H9 (cell line): ENCODE measurements at regions not wholly inside any gene's neighbourhood (a gene's known extent, or its start where the extent isn't known, plus 50 kb on each side); places are given as distances from the start of the nearest gene placed in this dataset.

ENCODE experiments used
- DNase-seq: peaks from one replicate; pipeline ENCODE4 v3.0.0-alpha.2; 2017
- H2AFZ ChIP-seq: one replicate; pipeline ENCODE4 v1.6.1; 2013; ENCODE audit warnings: mild to moderate bottlenecking, low read length, control low read depth, moderate library complexity
- H2AK5ac ChIP-seq: 2 replicates; pipeline ENCODE4 v1.6.1; 2013; ENCODE audit warnings: low read length, control low read depth, mixed read lengths; ENCODE audit not compliant: insufficient read length
- H2BK120ac ChIP-seq: one replicate; pipeline ENCODE4 v1.6.1; 2013; ENCODE audit warnings: low read depth, mild to moderate bottlenecking, low read length, control low read depth, inconsistent platforms; ENCODE audit not compliant: poor library complexity, severe bottlenecking
- H2BK12ac ChIP-seq: 2 replicates; pipeline ENCODE4 v1.6.1; 2013; ENCODE audit warnings: low read length, control low read depth, mixed read lengths, low read depth; ENCODE audit not compliant: insufficient read length
- H2BK15ac ChIP-seq: 2 replicates; pipeline ENCODE4 v1.6.1; 2013; ENCODE audit warnings: low read depth, low read length, control low read depth
- H2BK20ac ChIP-seq: one replicate; pipeline ENCODE4 v1.6.1; 2013; ENCODE audit warnings: low read depth, mild to moderate bottlenecking, low read length, control low read depth, inconsistent platforms; ENCODE audit not compliant: poor library complexity, severe bottlenecking
- H2BK5ac ChIP-seq: 2 replicates; pipeline ENCODE4 v1.6.1; 2013; ENCODE audit warnings: low read length, control low read depth, mixed read lengths; ENCODE audit not compliant: insufficient read length
- H3K14ac ChIP-seq: 2 replicates; pipeline ENCODE4 v1.6.1; 2013; ENCODE audit warnings: low read length, control low read depth; ENCODE audit not compliant: insufficient read depth
- H3K18ac ChIP-seq: 2 replicates; pipeline ENCODE4 v1.6.1; 2013; ENCODE audit warnings: low read depth, mild to moderate bottlenecking, mixed read lengths, low read length, control low read depth; ENCODE audit not compliant: insufficient read length
- H3K23ac ChIP-seq: 2 replicates; pipeline ENCODE4 v1.6.1; 2013; ENCODE audit warnings: low read length, control low read depth, mixed read lengths, low read depth; ENCODE audit not compliant: insufficient read length
- H3K23me2 ChIP-seq: 2 replicates; pipeline ENCODE4 v1.6.1; 2013; ENCODE audit warnings: low read depth, mild to moderate bottlenecking, mixed read lengths, low read length, control low read depth; ENCODE audit not compliant: insufficient read length, poor library complexity, severe bottlenecking
- H3K27ac ChIP-seq: 2 replicates; pipeline ENCODE4 v1.5.1; 2013; ENCODE audit warnings: low read length, control low read depth, mixed read lengths, low read depth; ENCODE audit not compliant: insufficient read length
- H3K27me3 ChIP-seq: 2 replicates; pipeline ENCODE4 v1.6.1; 2013; ENCODE audit warnings: low read length, control low read depth, inconsistent platforms; ENCODE audit not compliant: insufficient read depth
- H3K4ac ChIP-seq: 2 replicates; pipeline ENCODE4 v1.6.1; 2013; ENCODE audit warnings: low read depth, mild to moderate bottlenecking, control low read depth, inconsistent platforms, low read length, moderate library complexity
- H3K4me1 ChIP-seq: 2 replicates; pipeline ENCODE4 v1.6.1; 2013; ENCODE audit warnings: low read length, control low read depth, inconsistent platforms; ENCODE audit not compliant: insufficient read depth
- H3K4me2 ChIP-seq: 2 replicates; pipeline ENCODE4 v1.6.1; 2013; ENCODE audit warnings: low read length, control low read depth, mixed read lengths; ENCODE audit not compliant: insufficient read length, insufficient read depth
- H3K56ac ChIP-seq: 2 replicates; pipeline ENCODE4 v1.6.1; 2013; ENCODE audit warnings: low read depth, mild to moderate bottlenecking, mixed read lengths, low read length, control low read depth; ENCODE audit not compliant: insufficient read length
- H3K79me1 ChIP-seq: 2 replicates; pipeline ENCODE4 v1.6.1; 2013; ENCODE audit warnings: low read depth, mild to moderate bottlenecking, moderate library complexity, low read length, control low read depth, inconsistent platforms; ENCODE audit not compliant: insufficient read depth, poor library complexity, severe bottlenecking
- H3K79me2 ChIP-seq: 2 replicates; pipeline ENCODE4 v1.6.1; 2013; ENCODE audit warnings: low read length, control low read depth, inconsistent platforms; ENCODE audit not compliant: insufficient read depth
- H3K9ac ChIP-seq: 2 replicates; pipeline ENCODE4 v1.6.1; 2013; ENCODE audit warnings: low read length, control low read depth, mixed read lengths; ENCODE audit not compliant: insufficient read length; ENCODE audit errors: extremely low read depth
- H3K9me3 ChIP-seq: one replicate; pipeline ENCODE4 v1.6.1; 2013; ENCODE audit warnings: low read depth, low read length, inconsistent platforms; ENCODE audit not compliant: control insufficient read depth
- H3T11ph ChIP-seq: one replicate; pipeline ENCODE4 v1.6.1; 2013; ENCODE audit warnings: mild to moderate bottlenecking, low read length, control low read depth, inconsistent platforms
- H4K20me1 ChIP-seq: one replicate; pipeline ENCODE4 v1.6.1; 2013; ENCODE audit not compliant: control insufficient read depth, insufficient read length, insufficient read depth
- H4K5ac ChIP-seq: 2 replicates; pipeline ENCODE4 v1.6.1; 2013; ENCODE audit warnings: low read depth, mild to moderate bottlenecking, mixed read lengths, low read length, control low read depth; ENCODE audit not compliant: insufficient read length
- H4K8ac ChIP-seq: replicated peaks from 2 replicates; pipeline ENCODE4 v1.6.1; 2013; ENCODE audit warnings: low read length, control low read depth, mixed read lengths, low read depth; ENCODE audit not compliant: insufficient read length
- H4K91ac ChIP-seq: 2 replicates; pipeline ENCODE4 v1.6.1; 2013; ENCODE audit warnings: low read depth, mild to moderate bottlenecking, moderate library complexity, mixed read lengths, low read length, control low read depth; ENCODE audit not compliant: insufficient read length
- H3K27ac Mint-ChIP-seq, 3 experiments: 2 replicates in 2 of 3; 3 replicates in 1 of 3; pipeline ENCODE4 v1.8.0; 2020 to 2021; ENCODE audit warnings: mixed read lengths in 3 of 3, mild to moderate bottlenecking in 1 of 3, moderate library complexity in 1 of 3
- H3K27me3 Mint-ChIP-seq: 2 replicates; pipeline ENCODE4 v1.8.0; 2021; ENCODE audit warnings: low read depth, mild to moderate bottlenecking, moderate library complexity, mixed read lengths
- H3K36me3 Mint-ChIP-seq, 3 experiments: 2 replicates in 2 of 3; 3 replicates in 1 of 3; pipeline ENCODE4 v1.8.0; 2020 to 2021; ENCODE audit warnings: low read depth in 3 of 3, mixed read lengths in 3 of 3; ENCODE audit not compliant: insufficient read depth in 1 of 3
- H3K4me1 Mint-ChIP-seq, 2 experiments: 2 replicates each; pipeline ENCODE4 v1.8.0; 2020; ENCODE audit warnings: mixed read lengths in 2 of 2
- H3K4me3 Mint-ChIP-seq, 2 experiments: 2 replicates in 1 of 2; 3 replicates in 1 of 2; pipeline ENCODE4 v1.8.0; 2020 to 2021; ENCODE audit warnings: mild to moderate bottlenecking in 2 of 2, mixed read lengths in 2 of 2, moderate library complexity in 1 of 2
- H3K9me3 Mint-ChIP-seq, 2 experiments: 2 replicates in 1 of 2; 3 replicates in 1 of 2; pipeline ENCODE4 v1.8.0; 2020; ENCODE audit warnings: mild to moderate bottlenecking in 2 of 2, mixed read lengths in 2 of 2, moderate library complexity in 1 of 2
- WGBS: extraction: QIAGEN DNeasy Blood & Tissue Kit; methylation state at CpG from one replicate; pipeline ENCODE4 v1.1.7; 2013; ENCODE audit warnings: missing lambda C conversion rate, low lambda C conversion rate, mixed read lengths; ENCODE audit not compliant: insufficient read length; ENCODE audit errors: extremely low coverage; 5-methylcytosine and 5-hydroxymethylcytosine counted together
- TF ChIP-seq, protein P1 (sequence below): fragments of 200-600 bp; sonication (generic); conservative IDR thresholded peaks from 3 replicates; pipeline ENCODE4 v1.8.0; 2021; ENCODE audit warnings: antibody characterized with exemption, mild to moderate bottlenecking

DNA sequence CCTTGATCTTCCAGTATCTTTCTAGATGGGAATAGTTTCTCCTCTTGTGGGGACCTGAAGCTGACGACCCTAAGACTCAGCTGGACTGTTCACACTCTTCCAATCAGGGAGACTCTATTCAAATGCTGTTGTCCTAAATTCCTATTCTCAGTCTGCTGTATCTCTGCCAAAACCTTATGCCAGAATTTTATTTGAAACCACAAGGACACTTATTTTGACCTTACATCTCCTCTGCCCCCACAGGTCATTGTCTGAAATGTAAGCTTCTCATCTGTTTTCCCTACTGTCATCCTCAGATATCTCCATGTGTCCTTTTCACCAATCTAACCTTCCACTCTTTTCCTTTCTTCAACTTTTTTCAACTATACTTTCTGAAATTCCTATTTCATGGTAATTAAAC, 289.5 kb upstream of the SGK1 start:
- Histone ChIP-seq H3T11ph (no peak overlapping the region), H3K27ac (no peak overlapping the region), H2BK12ac (no peak overlapping the region), H3K4ac (no peak overlapping the region), H3K9ac (no peak overlapping the region), H3K14ac (no peak overlapping the region), H2AFZ (no peak overlapping the region), H3K23ac (no peak overlapping the region), H3K4me1 (no peaks in the 10 kb centered on the region), H2AK5ac (no peak overlapping the region), H2BK5ac (no peak overlapping the region), H3K79me1 (no peaks in the 10 kb centered on the region), H3K79me2 (no peaks in the 10 kb centered on the region), H3K56ac (no peak overlapping the region), H3K4me2 (no peak overlapping the region), H3K27me3 (no peaks in the 10 kb centered on the region), H2BK15ac (no peak overlapping the region), H3K9me3 (no peaks in the 10 kb centered on the region), H4K8ac (no peak overlapping the region), H3K23me2 (no peaks in the 10 kb centered on the region), H2BK120ac (no peak overlapping the region), H3K18ac (no peak overlapping the region), H4K20me1 (no peaks in the 10 kb centered on the region), H2BK20ac (no peak overlapping the region), H4K5ac (no peak overlapping the region), H4K91ac (no peak overlapping the region)
- TF ChIP-seq, protein P1, sequence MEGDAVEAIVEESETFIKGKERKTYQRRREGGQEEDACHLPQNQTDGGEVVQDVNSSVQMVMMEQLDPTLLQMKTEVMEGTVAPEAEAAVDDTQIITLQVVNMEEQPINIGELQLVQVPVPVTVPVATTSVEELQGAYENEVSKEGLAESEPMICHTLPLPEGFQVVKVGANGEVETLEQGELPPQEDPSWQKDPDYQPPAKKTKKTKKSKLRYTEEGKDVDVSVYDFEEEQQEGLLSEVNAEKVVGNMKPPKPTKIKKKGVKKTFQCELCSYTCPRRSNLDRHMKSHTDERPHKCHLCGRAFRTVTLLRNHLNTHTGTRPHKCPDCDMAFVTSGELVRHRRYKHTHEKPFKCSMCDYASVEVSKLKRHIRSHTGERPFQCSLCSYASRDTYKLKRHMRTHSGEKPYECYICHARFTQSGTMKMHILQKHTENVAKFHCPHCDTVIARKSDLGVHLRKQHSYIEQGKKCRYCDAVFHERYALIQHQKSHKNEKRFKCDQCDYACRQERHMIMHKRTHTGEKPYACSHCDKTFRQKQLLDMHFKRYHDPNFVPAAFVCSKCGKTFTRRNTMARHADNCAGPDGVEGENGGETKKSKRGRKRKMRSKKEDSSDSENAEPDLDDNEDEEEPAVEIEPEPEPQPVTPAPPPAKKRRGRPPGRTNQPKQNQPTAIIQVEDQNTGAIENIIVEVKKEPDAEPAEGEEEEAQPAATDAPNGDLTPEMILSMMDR = no peak
- H3K27me3 Mint-ChIP-seq = no peaks in the 10 kb centered on the region
- no peaks in the 10 kb centered on the region for H3K4me1 Mint-ChIP-seq
- peaks cover 2 to 7% (median 6%) of the 10 kb centered on the region in 3 experiments; a peak in 4 of 7 replicates for H3K36me3 Mint-ChIP-seq
- no CpG with 5 or more reads among the region's 1 CpG for WGBS
- no peak overlapping the region for H3K4me3 Mint-ChIP-seq
- H3K27ac Mint-ChIP-seq = no peak overlapping the region
- DNase-seq = no peak
- peaks cover 5 to 7% of the 10 kb centered on the region in 2 experiments; a peak in 4 of 5 replicates for H3K9me3 Mint-ChIP-seq
